GM18907 (cell line): ENCODE measurements at regions not wholly inside any gene's neighbourhood (a gene's known extent, or its start where the extent isn't known, plus 50 kb on each side); places are given as distances from the start of the nearest gene placed in this dataset.

Experiments used
- ATAC-seq: cut with Tn5 transposase; IDR thresholded peaks from one replicate; pipeline ENCODE4 v1.9.1; 2021; ENCODE audit warnings: mild to moderate bottlenecking, moderate library complexity; ENCODE audit not compliant: unreplicated experiment

- no peak for ATAC-seq
These were observed 124.0 kb upstream of the PPARGC1A start for GRCh38 chr4:24013668-24014422.

- ATAC-seq: no peak
These were observed 121.1 kb upstream of the PPARGC1A start for GRCh38 chr4:24010994-24011393.

DNA sequence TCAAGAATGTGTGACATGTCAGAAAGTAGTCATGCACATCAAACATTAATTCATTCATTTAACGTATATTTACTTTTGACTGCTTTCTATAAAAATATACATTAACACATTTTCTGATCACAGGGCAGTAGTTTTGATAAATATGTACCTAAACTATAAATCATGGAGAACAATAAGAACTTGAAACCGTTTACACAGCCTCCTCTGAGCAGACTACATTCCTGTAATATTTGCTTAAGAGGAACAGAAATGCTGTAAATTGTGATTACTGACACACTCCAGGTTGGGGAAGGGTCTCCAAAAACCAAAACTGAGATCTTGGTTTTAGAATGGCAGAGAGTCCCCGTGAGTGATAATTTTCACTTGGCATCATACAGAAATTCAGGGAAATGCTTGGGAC, 120.7 kb upstream of the PPARGC1A start:
- ATAC-seq: no peak

GRCh38 chr4:24007860-24008261, 118.0 kb upstream of the PPARGC1A start:
- no peak for ATAC-seq

- ATAC-seq: no peak
These were observed 116.4 kb upstream of the PPARGC1A start for GRCh38 chr4:24006269-24006668.

DNA sequence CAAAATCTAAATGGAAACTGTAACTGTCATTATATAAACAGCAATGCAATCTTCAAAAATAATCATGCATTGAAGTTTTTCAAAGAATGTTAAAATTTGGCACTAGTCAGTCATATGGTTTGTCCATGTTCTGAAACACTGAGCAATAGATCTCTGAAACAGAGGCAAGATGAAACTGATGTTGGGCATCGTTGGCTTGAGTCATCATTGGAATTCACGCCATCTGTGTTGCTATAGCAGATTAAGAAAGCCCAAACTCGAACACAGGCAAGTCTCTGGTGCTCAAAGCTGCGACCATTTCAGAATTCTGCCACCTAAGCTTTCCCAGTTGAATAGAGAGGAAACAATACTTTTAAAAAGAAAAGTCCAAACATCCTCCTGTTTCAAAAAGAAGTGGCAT, 114.1 kb upstream of the PPARGC1A start:
- no peak for ATAC-seq

DNA sequence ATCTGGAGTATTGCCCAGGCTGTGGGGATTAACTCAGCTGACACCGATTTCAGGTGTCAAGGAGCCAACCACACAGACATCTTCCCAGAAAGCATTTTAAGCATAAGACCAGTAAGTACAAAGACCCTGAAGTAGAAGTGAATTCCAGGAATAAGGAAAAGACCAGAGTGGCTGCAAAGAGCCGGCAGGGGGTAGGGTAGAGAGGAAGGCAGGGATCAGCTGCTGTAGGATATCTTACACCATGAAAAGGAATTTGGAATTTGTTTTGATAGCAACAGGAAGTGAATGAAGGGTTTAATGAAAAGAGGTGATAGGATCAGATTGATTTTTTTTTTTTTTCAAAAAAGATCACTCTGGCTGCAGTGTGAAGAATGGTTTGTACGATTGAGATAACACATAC, 113.6 kb upstream of the PPARGC1A start:
- ATAC-seq: no peak

DNA sequence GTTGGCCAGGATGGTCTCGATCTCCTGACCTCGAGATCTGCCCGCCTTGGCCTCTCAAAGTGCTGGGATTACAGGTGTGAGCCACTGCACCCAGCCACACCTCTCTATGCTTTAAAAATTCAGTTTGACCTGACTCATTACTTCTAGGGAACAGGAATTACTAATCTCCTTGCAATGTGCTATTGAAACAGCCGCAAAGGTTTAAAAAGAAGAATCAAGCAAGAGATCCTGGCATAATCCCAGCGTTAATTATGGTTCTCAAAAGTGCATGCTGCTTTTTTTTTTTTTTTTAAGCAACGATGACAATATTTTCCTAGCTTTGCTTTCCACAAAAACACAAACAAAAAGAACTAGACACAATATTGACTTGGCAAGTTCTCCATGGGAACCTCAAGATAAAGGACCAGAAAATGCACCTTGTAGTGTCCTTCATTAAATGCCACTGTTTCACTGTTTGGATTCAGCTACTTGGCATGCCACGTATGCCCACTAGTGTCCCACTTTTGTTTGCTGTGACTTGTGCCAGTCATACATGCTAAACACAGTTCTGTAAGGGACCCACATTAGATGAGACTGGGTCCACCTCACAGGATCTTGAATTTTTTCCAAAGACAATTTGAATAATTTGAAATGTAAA, 112.6 kb upstream of the PPARGC1A start:
- ATAC-seq: no peak

- ATAC-seq: no peak
These were observed 111.9 kb upstream of the PPARGC1A start for GRCh38 chr4:24001486-24002329.

GRCh38 chr4:24000470-24000831, 110.6 kb upstream of the PPARGC1A start:
- no peak for ATAC-seq

DNA sequence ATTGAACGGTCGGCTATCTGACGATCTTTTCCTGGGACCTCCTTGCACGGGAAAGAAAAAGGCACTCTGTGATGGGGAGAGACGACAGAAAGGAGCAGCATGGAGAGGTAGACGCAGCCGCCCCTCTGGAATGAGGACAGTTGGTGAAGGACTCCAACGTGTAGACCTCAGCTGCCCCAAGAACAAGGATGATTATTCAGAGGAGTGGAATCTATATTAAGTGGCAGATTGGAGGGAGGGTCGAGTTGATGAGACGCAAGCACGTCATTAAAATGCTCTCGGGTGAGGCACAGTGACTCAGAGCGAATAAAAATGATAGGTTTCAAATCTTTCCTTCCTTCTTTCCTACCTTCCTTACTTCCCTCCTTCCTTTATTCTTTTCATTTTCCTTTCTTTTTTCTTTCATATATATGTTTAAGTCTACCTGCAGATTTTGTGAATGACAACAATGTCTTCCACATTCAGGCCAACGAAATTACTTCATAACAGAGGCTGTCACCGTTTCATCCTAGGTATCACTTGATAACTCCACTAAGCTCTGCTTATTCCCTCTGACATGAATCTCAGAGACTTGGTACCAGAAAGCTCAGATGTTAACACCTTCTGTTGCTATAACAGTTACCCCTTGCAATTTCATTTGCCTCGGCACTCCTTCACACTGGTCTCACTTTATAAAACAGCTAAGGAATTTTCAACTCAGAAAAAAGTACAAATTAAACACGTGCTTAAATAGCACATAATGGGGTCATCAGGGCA, 110.0 kb upstream of the PPARGC1A start:
- no peak for ATAC-seq

- ATAC-seq: no peak
These were observed 103.5 kb upstream of the PPARGC1A start for GRCh38 chr4:23993373-23993772.

DNA sequence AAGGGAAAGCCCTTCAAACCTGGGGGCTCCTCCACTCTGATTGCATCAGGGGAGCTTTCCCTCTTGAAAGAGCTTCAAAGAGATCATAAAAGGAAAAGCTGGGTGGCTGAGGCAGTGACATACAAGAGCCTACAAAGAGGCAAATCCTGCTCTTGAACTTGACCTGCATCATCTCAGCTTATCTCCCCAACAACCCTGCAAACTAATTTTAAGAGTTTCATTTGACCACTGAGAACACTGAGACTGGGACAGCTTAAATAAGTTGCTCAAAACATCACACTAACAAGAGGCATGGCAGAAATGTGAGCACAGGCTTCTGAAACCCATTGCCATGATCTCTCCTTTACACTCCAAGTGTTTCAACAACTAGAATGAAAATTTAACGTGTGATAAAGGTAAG, 101.6 kb upstream of the PPARGC1A start:
- no peak for ATAC-seq

GRCh38 chr4:23986270-23986669, 96.4 kb upstream of the PPARGC1A start:
- no peak for ATAC-seq

GRCh38 chr4:23981328-23981727, 91.5 kb upstream of the PPARGC1A start:
- ATAC-seq: no peak

GRCh38 chr4:23979534-23979933, 89.7 kb upstream of the PPARGC1A start:
- ATAC-seq: no peak

- ATAC-seq: no peak
These were observed 88.2 kb upstream of the PPARGC1A start for GRCh38 chr4:23978002-23978401.

- no peak for ATAC-seq
These were observed 86.6 kb upstream of the PPARGC1A start for GRCh38 chr4:23976423-23976822.

- ATAC-seq: no peak
These were observed 83.5 kb upstream of the PPARGC1A start for GRCh38 chr4:23973308-23973855.

GRCh38 chr4:23972805-23973204, 83.0 kb upstream of the PPARGC1A start:
- no peak for ATAC-seq

DNA sequence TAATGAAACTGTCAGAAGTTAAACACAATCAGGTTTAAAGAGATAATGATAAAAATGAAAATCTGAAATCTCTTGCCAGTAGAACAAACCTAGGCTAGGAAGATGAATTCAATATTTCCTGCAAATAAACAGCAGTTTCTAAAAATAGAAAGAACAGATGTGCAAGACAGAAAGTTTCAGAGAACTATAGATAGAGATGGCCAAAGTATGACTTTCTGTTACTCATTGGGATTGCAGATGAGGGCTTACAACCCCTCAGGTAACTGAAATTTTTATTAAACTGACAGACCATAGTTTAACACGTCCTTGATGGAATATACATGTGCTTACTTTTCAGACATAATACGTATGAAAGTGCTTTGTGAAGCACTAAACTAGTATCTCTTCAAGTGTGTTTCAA, 82.3 kb upstream of the PPARGC1A start:
- ATAC-seq: no peak
